ENCODE measurements at regions not wholly inside any gene's neighbourhood (a gene's known extent, or its start where the extent isn't known, plus 50 kb on each side); places are given as distances from the start of the nearest gene placed in this dataset.

DNA sequence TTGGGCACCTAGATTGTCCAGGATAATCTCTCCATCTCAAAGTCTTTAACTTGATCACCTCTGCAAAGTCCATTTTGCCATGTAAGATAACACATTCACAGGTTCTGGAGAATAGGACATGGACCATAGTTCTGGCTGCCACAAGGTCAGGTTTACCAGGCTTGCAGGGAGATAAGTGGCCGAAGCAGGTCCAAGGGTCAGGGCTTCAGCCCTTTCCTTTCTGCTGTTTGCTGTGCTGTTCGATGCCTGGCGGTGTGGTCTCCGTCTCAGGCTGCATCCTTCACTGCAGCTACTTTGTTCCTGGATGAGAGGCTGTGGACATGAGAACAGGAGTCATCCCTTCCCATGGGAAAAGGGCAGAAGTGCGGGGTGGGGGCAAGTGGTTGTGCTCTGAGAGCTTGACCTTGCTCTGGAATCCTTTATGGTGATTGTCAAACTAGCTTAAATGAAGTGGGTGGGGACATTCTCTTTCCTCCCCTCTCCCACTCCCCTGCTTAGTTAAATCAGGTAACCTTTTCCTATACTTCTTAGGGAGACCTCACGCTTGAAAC, 320.2 kb upstream of the C2CD4B start:
- H3K27me3 ChIP-seq (ENCODE audit: control insufficient read depth, insufficient read depth, low read length) = no peaks in the 10 kb centered on the region
- TF ChIP-seq, protein P1, sequence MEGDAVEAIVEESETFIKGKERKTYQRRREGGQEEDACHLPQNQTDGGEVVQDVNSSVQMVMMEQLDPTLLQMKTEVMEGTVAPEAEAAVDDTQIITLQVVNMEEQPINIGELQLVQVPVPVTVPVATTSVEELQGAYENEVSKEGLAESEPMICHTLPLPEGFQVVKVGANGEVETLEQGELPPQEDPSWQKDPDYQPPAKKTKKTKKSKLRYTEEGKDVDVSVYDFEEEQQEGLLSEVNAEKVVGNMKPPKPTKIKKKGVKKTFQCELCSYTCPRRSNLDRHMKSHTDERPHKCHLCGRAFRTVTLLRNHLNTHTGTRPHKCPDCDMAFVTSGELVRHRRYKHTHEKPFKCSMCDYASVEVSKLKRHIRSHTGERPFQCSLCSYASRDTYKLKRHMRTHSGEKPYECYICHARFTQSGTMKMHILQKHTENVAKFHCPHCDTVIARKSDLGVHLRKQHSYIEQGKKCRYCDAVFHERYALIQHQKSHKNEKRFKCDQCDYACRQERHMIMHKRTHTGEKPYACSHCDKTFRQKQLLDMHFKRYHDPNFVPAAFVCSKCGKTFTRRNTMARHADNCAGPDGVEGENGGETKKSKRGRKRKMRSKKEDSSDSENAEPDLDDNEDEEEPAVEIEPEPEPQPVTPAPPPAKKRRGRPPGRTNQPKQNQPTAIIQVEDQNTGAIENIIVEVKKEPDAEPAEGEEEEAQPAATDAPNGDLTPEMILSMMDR (IDR thresholded peaks at IDR 0.05; ENCODE audit: insufficient read depth, low read length, poor library complexity, severe bottlenecking) = no peak
- H3K36me3 ChIP-seq (ENCODE audit: control insufficient read depth, insufficient read depth, low read length) = peaks cover 1% of the 10 kb centered on the region
- no peak for DNase-seq (ENCODE audit: low read depth)
- no peak overlapping the region for H3K4me3 ChIP-seq (ENCODE audit: low read depth, low read length)

GRCh38 chr15:62486041-62486440, 321.0 kb upstream of the C2CD4B start:
- no peak for DNase-seq (ENCODE audit: low read depth)
- Histone ChIP-seq H3K4me3 (ENCODE audit: low read depth, low read length) (no peak overlapping the region), H3K27me3 (ENCODE audit: control insufficient read depth, insufficient read depth, low read length) (no peaks in the 10 kb centered on the region), H3K36me3 (ENCODE audit: control insufficient read depth, insufficient read depth, low read length) (peaks cover 1% of the 10 kb centered on the region)
- TF ChIP-seq, protein P1 (IDR thresholded peaks at IDR 0.05; ENCODE audit: insufficient read depth, low read length, poor library complexity, severe bottlenecking) = no peak

DNA sequence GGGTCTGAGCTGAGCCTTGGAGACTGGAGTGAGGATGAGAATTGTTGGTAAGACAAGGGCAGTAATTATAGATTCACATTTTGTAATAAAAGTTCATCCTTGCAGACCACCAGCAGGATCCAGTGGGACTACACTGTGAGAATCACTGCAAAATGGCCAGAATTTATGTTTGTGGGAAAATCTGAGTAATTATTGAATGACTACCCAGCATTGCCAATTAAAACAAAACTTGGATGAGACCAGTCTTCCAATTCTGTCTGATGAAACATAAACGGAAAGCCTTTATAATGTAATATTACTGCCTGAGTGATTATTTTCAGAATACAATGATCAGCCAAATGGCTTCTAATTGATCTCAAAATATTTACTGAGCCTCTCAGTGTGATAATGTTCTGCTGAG, 323.3 kb upstream of the C2CD4B start:
- no peaks in the 10 kb centered on the region for H3K27me3 ChIP-seq (ENCODE audit: control insufficient read depth, insufficient read depth, low read length)
- no peak overlapping the region for H3K4me3 ChIP-seq (ENCODE audit: low read depth, low read length)
- peaks cover 1% of the 10 kb centered on the region for H3K36me3 ChIP-seq (ENCODE audit: control insufficient read depth, insufficient read depth, low read length)
- DNase-seq (ENCODE audit: low read depth) = no peak
- TF ChIP-seq, protein P1 (IDR thresholded peaks at IDR 0.05; ENCODE audit: insufficient read depth, low read length, poor library complexity, severe bottlenecking) = no peak

GRCh38 chr15:62491642-62492041, 326.6 kb upstream of the C2CD4B start:
- TF ChIP-seq, protein P1 (IDR thresholded peaks at IDR 0.05; ENCODE audit: insufficient read depth, low read length, poor library complexity, severe bottlenecking) = no peak
- no peaks in the 10 kb centered on the region for H3K27me3 ChIP-seq (ENCODE audit: control insufficient read depth, insufficient read depth, low read length)
- H3K36me3 ChIP-seq (ENCODE audit: control insufficient read depth, insufficient read depth, low read length) = peaks cover 1% of the 10 kb centered on the region
- H3K4me3 ChIP-seq (ENCODE audit: low read depth, low read length) = no peak overlapping the region
- DNase-seq (ENCODE audit: low read depth) = no peak

GRCh38 chr15:62492900-62493299, 327.8 kb upstream of the C2CD4B start:
- H3K36me3 ChIP-seq (ENCODE audit: control insufficient read depth, insufficient read depth, low read length) = peaks cover 1% of the 10 kb centered on the region
- DNase-seq (ENCODE audit: low read depth) = no peak
- no peak overlapping the region for H3K4me3 ChIP-seq (ENCODE audit: low read depth, low read length)
- TF ChIP-seq, protein P1 (IDR thresholded peaks at IDR 0.05; ENCODE audit: insufficient read depth, low read length, poor library complexity, severe bottlenecking) = no peak
- H3K27me3 ChIP-seq (ENCODE audit: control insufficient read depth, insufficient read depth, low read length) = no peaks in the 10 kb centered on the region

GRCh38 chr15:62494197-62494596, 329.1 kb upstream of the C2CD4B start:
- Histone ChIP-seq H3K4me3 (ENCODE audit: low read depth, low read length) (no peak overlapping the region), H3K27me3 (ENCODE audit: control insufficient read depth, insufficient read depth, low read length) (no peaks in the 10 kb centered on the region), H3K36me3 (ENCODE audit: control insufficient read depth, insufficient read depth, low read length) (peaks cover 1% of the 10 kb centered on the region)
- TF ChIP-seq, protein P1 (IDR thresholded peaks at IDR 0.05; ENCODE audit: insufficient read depth, low read length, poor library complexity, severe bottlenecking) = no peak
- DNase-seq (ENCODE audit: low read depth) = no peak

Data from kidney epithelial cell (primary cell).